ENCODE measurements at regions not wholly inside any gene's neighbourhood (a gene's known extent, or its start where the extent isn't known, plus 50 kb on each side); places are given as distances from the start of the nearest gene placed in this dataset.

DNA sequence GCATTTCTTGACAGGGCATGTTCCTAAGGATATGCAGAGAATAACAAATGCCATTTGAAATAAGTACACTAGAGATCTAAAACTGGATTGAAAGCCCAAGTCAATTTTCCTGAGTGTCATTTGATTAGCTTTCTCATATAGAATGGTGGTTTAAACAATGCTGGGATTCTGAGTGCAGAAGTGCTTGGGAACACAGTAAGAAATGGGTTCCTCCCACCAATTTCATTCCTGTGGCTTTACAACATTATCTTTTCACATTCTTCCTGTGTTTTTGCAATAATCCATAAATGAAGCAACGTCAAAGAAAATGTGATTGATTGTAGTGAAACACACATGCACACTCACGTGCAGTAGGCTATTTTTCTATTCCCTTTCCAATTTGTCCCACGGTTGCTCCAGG, 1858.4 kb upstream of the PIK3C3 start:
- Histone ChIP-seq H2AFZ (no peak overlapping the region), H3K9me2 (ENCODE audit: insufficient read depth) (no peaks in the 10 kb centered on the region), H4K20me1 (replicated peaks; ENCODE audit: insufficient read depth) (no peaks in the 10 kb centered on the region), H3K4me1 (ENCODE audit: insufficient read depth) (peaks cover 20% of the 10 kb centered on the region), H3K4me2 (no peak overlapping the region), H3K27ac (ENCODE audit: low read depth) (no peak overlapping the region), H3K27me3 (ENCODE audit: insufficient read depth) (no peaks in the 10 kb centered on the region), H3K36me3 (ENCODE audit: insufficient read depth) (no peaks in the 10 kb centered on the region), H3K79me2 (replicated peaks; ENCODE audit: insufficient read depth) (no peaks in the 10 kb centered on the region), H3F3A (replicated peaks; ENCODE audit: low read depth) (no peaks in the 10 kb centered on the region), H3K4me3 (no peak overlapping the region)
- TF ChIP-seq CREB1 (CRISPR knock-in tag; IDR thresholded peaks at IDR 0.05; ENCODE audit: low read depth) (no peak), ZNF114 (CRISPR knock-in tag; IDR thresholded peaks at IDR 0.05) (no peak), POLR2AphosphoS5 (IDR thresholded peaks at IDR 0.05; ENCODE audit: low read depth) (no peak), NANOG (IDR thresholded peaks at IDR 0.05; ENCODE audit: borderline replicate concordance) (no peak), EZH2phosphoT487 (IDR thresholded peaks at IDR 0.05; ENCODE audit: unreplicated experiment) (no peak), STAT1 (IDR thresholded peaks at IDR 0.05; ENCODE audit: unreplicated experiment) (no peak)
- TF ChIP-seq, protein P1, sequence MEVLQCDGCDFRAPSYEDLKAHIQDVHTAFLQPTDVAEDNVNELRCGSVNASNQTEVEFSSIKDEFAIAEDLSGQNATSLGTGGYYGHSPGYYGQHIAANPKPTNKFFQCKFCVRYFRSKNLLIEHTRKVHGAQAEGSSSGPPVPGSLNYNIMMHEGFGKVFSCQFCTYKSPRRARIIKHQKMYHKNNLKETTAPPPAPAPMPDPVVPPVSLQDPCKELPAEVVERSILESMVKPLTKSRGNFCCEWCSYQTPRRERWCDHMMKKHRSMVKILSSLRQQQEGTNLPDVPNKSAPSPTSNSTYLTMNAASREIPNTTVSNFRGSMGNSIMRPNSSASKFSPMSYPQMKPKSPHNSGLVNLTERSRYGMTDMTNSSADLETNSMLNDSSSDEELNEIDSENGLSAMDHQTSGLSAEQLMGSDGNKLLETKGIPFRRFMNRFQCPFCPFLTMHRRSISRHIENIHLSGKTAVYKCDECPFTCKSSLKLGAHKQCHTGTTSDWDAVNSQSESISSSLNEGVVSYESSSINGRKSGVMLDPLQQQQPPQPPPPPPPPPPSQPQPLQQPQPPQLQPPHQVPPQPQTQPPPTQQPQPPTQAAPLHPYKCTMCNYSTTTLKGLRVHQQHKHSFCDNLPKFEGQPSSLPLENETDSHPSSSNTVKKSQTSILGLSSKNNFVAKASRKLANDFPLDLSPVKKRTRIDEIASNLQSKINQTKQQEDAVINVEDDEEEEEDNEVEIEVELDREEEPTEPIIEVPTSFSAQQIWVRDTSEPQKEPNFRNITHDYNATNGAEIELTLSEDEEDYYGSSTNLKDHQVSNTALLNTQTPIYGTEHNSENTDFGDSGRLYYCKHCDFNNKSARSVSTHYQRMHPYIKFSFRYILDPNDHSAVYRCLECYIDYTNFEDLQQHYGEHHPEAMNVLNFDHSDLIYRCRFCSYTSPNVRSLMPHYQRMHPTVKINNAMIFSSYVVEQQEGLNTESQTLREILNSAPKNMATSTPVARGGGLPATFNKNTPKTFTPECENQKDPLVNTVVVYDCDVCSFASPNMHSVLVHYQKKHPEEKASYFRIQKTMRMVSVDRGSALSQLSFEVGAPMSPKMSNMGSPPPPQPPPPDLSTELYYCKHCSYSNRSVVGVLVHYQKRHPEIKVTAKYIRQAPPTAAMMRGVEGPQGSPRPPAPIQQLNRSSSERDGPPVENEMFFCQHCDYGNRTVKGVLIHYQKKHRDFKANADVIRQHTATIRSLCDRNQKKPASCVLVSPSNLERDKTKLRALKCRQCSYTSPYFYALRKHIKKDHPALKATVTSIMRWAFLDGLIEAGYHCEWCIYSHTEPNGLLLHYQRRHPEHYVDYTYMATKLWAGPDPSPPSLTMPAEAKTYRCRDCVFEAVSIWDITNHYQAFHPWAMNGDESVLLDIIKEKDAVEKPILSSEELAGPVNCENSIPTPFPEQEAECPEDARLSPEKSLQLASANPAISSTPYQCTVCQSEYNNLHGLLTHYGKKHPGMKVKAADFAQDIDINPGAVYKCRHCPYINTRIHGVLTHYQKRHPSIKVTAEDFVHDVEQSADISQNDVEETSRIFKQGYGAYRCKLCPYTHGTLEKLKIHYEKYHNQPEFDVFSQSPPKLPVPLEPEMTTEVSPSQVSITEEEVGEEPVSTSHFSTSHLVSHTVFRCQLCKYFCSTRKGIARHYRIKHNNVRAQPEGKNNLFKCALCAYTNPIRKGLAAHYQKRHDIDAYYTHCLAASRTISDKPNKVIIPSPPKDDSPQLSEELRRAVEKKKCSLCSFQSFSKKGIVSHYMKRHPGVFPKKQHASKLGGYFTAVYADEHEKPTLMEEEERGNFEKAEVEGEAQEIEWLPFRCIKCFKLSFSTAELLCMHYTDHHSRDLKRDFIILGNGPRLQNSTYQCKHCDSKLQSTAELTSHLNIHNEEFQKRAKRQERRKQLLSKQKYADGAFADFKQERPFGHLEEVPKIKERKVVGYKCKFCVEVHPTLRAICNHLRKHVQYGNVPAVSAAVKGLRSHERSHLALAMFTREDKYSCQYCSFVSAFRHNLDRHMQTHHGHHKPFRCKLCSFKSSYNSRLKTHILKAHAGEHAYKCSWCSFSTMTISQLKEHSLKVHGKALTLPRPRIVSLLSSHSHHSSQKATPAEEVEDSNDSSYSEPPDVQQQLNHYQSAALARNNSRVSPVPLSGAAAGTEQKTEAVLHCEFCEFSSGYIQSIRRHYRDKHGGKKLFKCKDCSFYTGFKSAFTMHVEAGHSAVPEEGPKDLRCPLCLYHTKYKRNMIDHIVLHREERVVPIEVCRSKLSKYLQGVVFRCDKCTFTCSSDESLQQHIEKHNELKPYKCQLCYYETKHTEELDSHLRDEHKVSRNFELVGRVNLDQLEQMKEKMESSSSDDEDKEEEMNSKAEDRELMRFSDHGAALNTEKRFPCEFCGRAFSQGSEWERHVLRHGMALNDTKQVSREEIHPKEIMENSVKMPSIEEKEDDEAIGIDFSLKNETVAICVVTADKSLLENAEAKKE (CRISPR knock-in tag; IDR thresholded peaks at IDR 0.05), result no peak
- TF ChIP-seq, protein P2, sequence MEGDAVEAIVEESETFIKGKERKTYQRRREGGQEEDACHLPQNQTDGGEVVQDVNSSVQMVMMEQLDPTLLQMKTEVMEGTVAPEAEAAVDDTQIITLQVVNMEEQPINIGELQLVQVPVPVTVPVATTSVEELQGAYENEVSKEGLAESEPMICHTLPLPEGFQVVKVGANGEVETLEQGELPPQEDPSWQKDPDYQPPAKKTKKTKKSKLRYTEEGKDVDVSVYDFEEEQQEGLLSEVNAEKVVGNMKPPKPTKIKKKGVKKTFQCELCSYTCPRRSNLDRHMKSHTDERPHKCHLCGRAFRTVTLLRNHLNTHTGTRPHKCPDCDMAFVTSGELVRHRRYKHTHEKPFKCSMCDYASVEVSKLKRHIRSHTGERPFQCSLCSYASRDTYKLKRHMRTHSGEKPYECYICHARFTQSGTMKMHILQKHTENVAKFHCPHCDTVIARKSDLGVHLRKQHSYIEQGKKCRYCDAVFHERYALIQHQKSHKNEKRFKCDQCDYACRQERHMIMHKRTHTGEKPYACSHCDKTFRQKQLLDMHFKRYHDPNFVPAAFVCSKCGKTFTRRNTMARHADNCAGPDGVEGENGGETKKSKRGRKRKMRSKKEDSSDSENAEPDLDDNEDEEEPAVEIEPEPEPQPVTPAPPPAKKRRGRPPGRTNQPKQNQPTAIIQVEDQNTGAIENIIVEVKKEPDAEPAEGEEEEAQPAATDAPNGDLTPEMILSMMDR (conservative IDR thresholded peaks at IDR 0.05; ENCODE audit: low read depth in 2 of 2), result no peak
- TF ChIP-seq, protein P3, sequence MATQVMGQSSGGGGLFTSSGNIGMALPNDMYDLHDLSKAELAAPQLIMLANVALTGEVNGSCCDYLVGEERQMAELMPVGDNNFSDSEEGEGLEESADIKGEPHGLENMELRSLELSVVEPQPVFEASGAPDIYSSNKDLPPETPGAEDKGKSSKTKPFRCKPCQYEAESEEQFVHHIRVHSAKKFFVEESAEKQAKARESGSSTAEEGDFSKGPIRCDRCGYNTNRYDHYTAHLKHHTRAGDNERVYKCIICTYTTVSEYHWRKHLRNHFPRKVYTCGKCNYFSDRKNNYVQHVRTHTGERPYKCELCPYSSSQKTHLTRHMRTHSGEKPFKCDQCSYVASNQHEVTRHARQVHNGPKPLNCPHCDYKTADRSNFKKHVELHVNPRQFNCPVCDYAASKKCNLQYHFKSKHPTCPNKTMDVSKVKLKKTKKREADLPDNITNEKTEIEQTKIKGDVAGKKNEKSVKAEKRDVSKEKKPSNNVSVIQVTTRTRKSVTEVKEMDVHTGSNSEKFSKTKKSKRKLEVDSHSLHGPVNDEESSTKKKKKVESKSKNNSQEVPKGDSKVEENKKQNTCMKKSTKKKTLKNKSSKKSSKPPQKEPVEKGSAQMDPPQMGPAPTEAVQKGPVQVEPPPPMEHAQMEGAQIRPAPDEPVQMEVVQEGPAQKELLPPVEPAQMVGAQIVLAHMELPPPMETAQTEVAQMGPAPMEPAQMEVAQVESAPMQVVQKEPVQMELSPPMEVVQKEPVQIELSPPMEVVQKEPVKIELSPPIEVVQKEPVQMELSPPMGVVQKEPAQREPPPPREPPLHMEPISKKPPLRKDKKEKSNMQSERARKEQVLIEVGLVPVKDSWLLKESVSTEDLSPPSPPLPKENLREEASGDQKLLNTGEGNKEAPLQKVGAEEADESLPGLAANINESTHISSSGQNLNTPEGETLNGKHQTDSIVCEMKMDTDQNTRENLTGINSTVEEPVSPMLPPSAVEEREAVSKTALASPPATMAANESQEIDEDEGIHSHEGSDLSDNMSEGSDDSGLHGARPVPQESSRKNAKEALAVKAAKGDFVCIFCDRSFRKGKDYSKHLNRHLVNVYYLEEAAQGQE (IDR thresholded peaks at IDR 0.05; ENCODE audit: unreplicated experiment), result no peak
- TF ChIP-seq, protein P4, sequence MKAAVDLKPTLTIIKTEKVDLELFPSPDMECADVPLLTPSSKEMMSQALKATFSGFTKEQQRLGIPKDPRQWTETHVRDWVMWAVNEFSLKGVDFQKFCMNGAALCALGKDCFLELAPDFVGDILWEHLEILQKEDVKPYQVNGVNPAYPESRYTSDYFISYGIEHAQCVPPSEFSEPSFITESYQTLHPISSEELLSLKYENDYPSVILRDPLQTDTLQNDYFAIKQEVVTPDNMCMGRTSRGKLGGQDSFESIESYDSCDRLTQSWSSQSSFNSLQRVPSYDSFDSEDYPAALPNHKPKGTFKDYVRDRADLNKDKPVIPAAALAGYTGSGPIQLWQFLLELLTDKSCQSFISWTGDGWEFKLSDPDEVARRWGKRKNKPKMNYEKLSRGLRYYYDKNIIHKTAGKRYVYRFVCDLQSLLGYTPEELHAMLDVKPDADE (IDR thresholded peaks at IDR 0.05), result no peak
- no peak overlapping the region for H3K4me3 Mint-ChIP-seq
- peaks cover 2% of the 10 kb centered on the region for H3K27me3 Mint-ChIP-seq (ENCODE audit: insufficient read depth, low read depth, poor library complexity)
- peaks cover 22% of the 10 kb centered on the region for H3K4me1 Mint-ChIP-seq
- DNase-seq (ENCODE audit: low spot score), result no peak
- no peaks in the 10 kb centered on the region for H3K36me3 Mint-ChIP-seq (ENCODE audit: low read depth)
- no peak overlapping the region for H3K27ac Mint-ChIP-seq
- ATAC-seq, result no peak
- no peaks in the 10 kb centered on the region for H3K9me3 Mint-ChIP-seq

All from GM23338 (cell line).